Endodermal cell (in vitro differentiated cells): ENCODE measurements at regions not wholly inside any gene's neighbourhood (a gene's known extent, or its start where the extent isn't known, plus 50 kb on each side); places are given as distances from the start of the nearest gene placed in this dataset.
"Not testable (repeated sequence)": the region's sequence is repeated elsewhere in the genome, so short reads cannot be mapped to it uniquely, and the experiment has no call there.

ENCODE experiments used
- DNase-seq: peaks from one replicate; pipeline ENCODE4 v3.0.0-alpha.2; 2017
- H3K27ac ChIP-seq: 2 replicates; pipeline ENCODE4 v1.5.1; 2013; ENCODE audit warnings: mild to moderate bottlenecking, low read depth, low read length, moderate library complexity
- H3K27me3 ChIP-seq: 2 replicates; pipeline ENCODE4 v1.6.1; 2013; ENCODE audit warnings: mild to moderate bottlenecking, low read length, moderate library complexity; ENCODE audit not compliant: insufficient read depth, control insufficient read depth, poor library complexity, severe bottlenecking
- H3K36me3 ChIP-seq: 2 replicates; pipeline ENCODE4 v1.7.0; 2013; ENCODE audit warnings: mild to moderate bottlenecking, low read length, moderate library complexity; ENCODE audit not compliant: control insufficient read depth, insufficient read depth
- H3K4me1 ChIP-seq: one replicate; pipeline ENCODE4 v1.7.0; 2013; ENCODE audit warnings: low read length; ENCODE audit not compliant: control insufficient read depth, insufficient read depth
- H3K4me3 ChIP-seq: 2 replicates; pipeline ENCODE4 v1.5.1; 2013; ENCODE audit warnings: mild to moderate bottlenecking, low read length, moderate library complexity
- H3K9ac ChIP-seq: 2 replicates; pipeline ENCODE4 v1.6.1; 2013; ENCODE audit warnings: mild to moderate bottlenecking, low read length, moderate library complexity; ENCODE audit not compliant: poor library complexity, severe bottlenecking; ENCODE audit errors: extremely low read depth
- H3K9me3 ChIP-seq: 2 replicates; pipeline ENCODE4 v1.6.1; 2013; ENCODE audit warnings: mild to moderate bottlenecking, low read length, moderate library complexity; ENCODE audit not compliant: control insufficient read depth
- H3K27ac Mint-ChIP-seq: 2 replicates; pipeline ENCODE4 v1.8.0; 2020; ENCODE audit warnings: mixed read lengths
- H3K27me3 Mint-ChIP-seq: 2 replicates; pipeline ENCODE4 v1.8.0; 2021; ENCODE audit warnings: mild to moderate bottlenecking, mixed read lengths; ENCODE audit not compliant: insufficient read depth
- H3K36me3 Mint-ChIP-seq: 2 replicates; pipeline ENCODE4 v1.8.0; 2020; ENCODE audit warnings: low read depth, mixed read lengths
- H3K4me1 Mint-ChIP-seq: 2 replicates; pipeline ENCODE4 v1.8.0; 2020; ENCODE audit warnings: mixed read lengths
- H3K4me3 Mint-ChIP-seq: 2 replicates; pipeline ENCODE4 v1.8.0; 2020; ENCODE audit warnings: mild to moderate bottlenecking, moderate library complexity, mixed read lengths
- H3K9me3 Mint-ChIP-seq: 2 replicates; pipeline ENCODE4 v1.8.0; 2020; ENCODE audit warnings: mild to moderate bottlenecking, mixed read lengths
- WGBS, 2 experiments: methylation state at CpG; one replicate each; pipeline versions ENCODE4 v1.1.5 to v1.1.7; 2013; ENCODE audit warnings: missing lambda C conversion rate in 2 of 2, mixed read lengths in 1 of 2; ENCODE audit not compliant: insufficient coverage in 1 of 2, insufficient read length in 1 of 2; 5-methylcytosine and 5-hydroxymethylcytosine counted together
- TF ChIP-seq, protein P1 (sequence below): fragments of 200-600 bp; sonication (generic); conservative IDR thresholded peaks from 2 replicates; pipeline ENCODE4 v1.5.0; 2021; ENCODE audit warnings: antibody characterized with exemption, mild to moderate bottlenecking

DNA sequence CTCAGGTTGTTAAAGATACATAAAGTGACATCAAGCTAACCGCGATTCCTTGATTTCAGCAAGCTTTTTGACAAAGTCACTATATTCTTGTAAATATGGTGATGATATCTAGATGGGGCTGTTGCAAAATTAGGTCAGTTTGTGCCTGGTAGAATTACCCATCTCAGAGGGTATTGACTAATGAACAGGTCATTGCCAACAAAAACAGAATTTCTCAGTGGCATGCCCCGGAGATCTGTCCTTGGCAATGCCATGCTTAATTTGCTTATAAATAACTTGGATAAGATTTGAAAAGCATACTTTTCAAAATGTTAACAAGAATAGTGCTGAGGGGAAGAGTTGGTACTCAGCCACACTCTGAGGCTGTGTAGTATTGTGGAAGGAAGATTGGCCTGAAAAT, 783.3 kb upstream of the SEMA6A start:
- TF ChIP-seq, protein P1, sequence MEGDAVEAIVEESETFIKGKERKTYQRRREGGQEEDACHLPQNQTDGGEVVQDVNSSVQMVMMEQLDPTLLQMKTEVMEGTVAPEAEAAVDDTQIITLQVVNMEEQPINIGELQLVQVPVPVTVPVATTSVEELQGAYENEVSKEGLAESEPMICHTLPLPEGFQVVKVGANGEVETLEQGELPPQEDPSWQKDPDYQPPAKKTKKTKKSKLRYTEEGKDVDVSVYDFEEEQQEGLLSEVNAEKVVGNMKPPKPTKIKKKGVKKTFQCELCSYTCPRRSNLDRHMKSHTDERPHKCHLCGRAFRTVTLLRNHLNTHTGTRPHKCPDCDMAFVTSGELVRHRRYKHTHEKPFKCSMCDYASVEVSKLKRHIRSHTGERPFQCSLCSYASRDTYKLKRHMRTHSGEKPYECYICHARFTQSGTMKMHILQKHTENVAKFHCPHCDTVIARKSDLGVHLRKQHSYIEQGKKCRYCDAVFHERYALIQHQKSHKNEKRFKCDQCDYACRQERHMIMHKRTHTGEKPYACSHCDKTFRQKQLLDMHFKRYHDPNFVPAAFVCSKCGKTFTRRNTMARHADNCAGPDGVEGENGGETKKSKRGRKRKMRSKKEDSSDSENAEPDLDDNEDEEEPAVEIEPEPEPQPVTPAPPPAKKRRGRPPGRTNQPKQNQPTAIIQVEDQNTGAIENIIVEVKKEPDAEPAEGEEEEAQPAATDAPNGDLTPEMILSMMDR = no peak
- no peaks in the 10 kb centered on the region for H3K9me3 ChIP-seq
- Mint-ChIP-seq H3K9me3 (peaks cover 2% of the 10 kb centered on the region), H3K27ac (no peak overlapping the region), H3K27me3 (no peaks in the 10 kb centered on the region), H3K4me3 (no peak overlapping the region), H3K36me3 (no peaks in the 10 kb centered on the region), H3K4me1 (peaks cover 4% of the 10 kb centered on the region)
- 96 to 98% methylated on average over 3 of the region's 3 CpGs for WGBS, 2 experiments
- no peak for DNase-seq
- H3K9ac ChIP-seq = no peak overlapping the region
- H3K36me3 ChIP-seq = no peaks in the 10 kb centered on the region
- no peaks in the 10 kb centered on the region for H3K27me3 ChIP-seq
- H3K4me1 ChIP-seq = no peaks in the 10 kb centered on the region
- no peak overlapping the region for H3K4me3 ChIP-seq
- H3K27ac ChIP-seq = no peak overlapping the region

DNA sequence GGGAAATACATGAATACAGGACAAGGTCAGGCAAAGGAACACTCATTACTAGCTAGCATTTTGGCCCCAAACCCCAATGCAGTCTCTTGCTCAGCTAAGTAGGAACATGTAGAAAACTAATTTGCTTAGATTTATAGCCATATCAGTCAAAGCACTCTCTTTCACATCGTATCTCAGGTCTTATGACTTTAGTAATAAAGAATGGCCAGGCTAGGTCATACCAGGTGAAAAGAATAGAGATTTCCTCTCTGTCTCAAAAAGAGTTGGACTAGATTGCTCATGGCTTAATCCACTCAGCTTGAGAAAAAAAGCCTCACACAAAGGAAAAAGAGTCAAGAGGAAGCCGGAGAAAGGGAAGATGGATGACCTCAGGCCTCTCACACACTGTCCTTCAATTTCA, 772.7 kb upstream of the SEMA6A start:
- Mint-ChIP-seq H3K4me1 (peaks cover 13% of the 10 kb centered on the region), H3K36me3 (no peaks in the 10 kb centered on the region), H3K9me3 (peaks cover 1% of the 10 kb centered on the region), H3K27me3 (no peaks in the 10 kb centered on the region), H3K27ac (no peak overlapping the region), H3K4me3 (no peak overlapping the region)
- Histone ChIP-seq H3K36me3 (no peaks in the 10 kb centered on the region), H3K4me1 (no peaks in the 10 kb centered on the region), H3K27ac (no peak overlapping the region), H3K27me3 (no peaks in the 10 kb centered on the region), H3K9ac (no peak overlapping the region), H3K4me3 (no peak overlapping the region), H3K9me3 (no peaks in the 10 kb centered on the region)
- TF ChIP-seq, protein P1 = no peak
- WGBS, 2 experiments = 89% methylated on average over 2 of the region's 2 CpGs; no CpG with 5 or more reads in 1 of the 2 experiments
- no peak for DNase-seq

DNA sequence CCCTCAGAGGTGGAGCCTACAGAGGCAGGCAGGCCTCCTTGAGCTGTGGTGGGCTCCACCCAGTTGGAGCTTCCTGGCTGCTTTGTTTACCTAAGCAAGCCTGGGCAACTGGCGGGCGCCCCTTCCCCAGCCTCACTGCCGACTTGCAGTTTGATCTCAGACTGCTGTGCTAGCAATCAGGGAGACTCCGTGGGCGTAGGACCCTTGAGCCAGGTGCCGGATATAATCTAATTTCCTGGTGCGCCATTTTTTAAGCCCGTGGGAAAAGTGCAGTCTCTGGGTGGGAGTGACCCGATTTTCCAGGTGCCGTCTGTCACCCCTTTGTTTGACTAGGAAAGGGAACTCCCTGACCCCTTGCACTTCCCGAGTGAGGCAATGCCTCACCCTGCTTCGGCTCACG, 769.1 kb upstream of the SEMA6A start:
- not testable (repeated sequence) for H3K27me3 ChIP-seq, H3K27me3 Mint-ChIP-seq, H3K4me3 ChIP-seq, H3K9ac ChIP-seq, H3K36me3 Mint-ChIP-seq, H3K27ac Mint-ChIP-seq, H3K9me3 ChIP-seq, H3K4me1 Mint-ChIP-seq, H3K4me1 ChIP-seq, H3K27ac ChIP-seq, H3K9me3 Mint-ChIP-seq, H3K36me3 ChIP-seq
- WGBS, 2 experiments = 80 to 81% methylated on average over 4 to 13 of the region's 13 CpGs
- peak overlapping the region; percentile 40 for H3K4me3 Mint-ChIP-seq
- peak; percentile 74 for DNase-seq

DNA sequence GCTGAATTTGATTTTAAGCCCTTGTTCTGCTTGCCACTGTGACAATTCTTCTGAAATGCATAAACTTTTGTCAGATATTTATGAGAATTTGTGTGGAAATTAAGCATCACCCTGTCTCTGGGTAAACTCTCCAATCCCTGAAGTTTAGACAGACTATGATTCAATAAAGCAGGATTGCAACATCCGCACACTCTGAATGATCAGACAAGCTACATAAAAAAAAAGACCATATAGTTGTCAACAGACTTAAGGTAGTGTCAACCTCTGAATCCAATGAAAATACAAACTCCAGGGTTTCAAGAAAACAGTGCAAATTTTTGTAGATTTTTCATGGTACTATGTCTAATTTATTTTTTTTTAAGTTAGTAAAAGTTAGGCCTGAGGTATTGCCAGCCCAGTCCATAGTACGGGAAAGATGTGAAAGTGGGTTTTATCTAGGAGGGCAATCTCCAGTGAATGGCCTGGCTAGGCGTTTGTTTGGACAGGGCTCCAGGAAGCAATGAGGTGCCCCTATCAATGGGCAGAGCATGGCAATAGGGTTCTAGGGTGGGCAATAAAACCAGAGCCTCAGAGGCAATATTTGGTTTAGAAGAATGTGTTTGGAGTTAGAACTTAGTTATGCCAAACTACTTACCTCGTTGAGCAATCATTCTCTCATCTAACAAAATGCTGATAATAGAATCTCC, 762.6 kb upstream of the SEMA6A start:
- H3K27ac Mint-ChIP-seq = no peak overlapping the region
- H3K36me3 Mint-ChIP-seq = no peaks in the 10 kb centered on the region
- WGBS, 2 experiments = 90 to 96% methylated on average over 3 to 4 of the region's 4 CpGs
- H3K9me3 Mint-ChIP-seq = peaks cover 15% of the 10 kb centered on the region
- TF ChIP-seq, protein P1 = no peak
- Histone ChIP-seq H3K4me3 (no peak overlapping the region), H3K36me3 (no peaks in the 10 kb centered on the region), H3K27ac (no peak overlapping the region), H3K9me3 (no peaks in the 10 kb centered on the region), H3K9ac (no peak overlapping the region), H3K4me1 (no peaks in the 10 kb centered on the region), H3K27me3 (no peaks in the 10 kb centered on the region)
- DNase-seq = no peak
- H3K4me1 Mint-ChIP-seq = no peaks in the 10 kb centered on the region
- H3K27me3 Mint-ChIP-seq = no peaks in the 10 kb centered on the region
- no peak overlapping the region for H3K4me3 Mint-ChIP-seq
